T-helper 17 cell (primary cell): ENCODE measurements at regions not wholly inside any gene's neighbourhood (a gene's known extent, or its start where the extent isn't known, plus 50 kb on each side); places are given as distances from the start of the nearest gene placed in this dataset.

ENCODE experiments used
- ATAC-seq: fragments of 150-1000 bp; cut with Tn5 transposase; 2 replicates; pipeline ENCODE4 v1.10.0; 2021; ENCODE audit warnings: mild to moderate bottlenecking, moderate library complexity
- DNase-seq, 3 donors: peaks; one replicate each; pipeline versions ENCODE4 v3.0.0 to v3.0.0-alpha.2; 2020 to 2021
- H3K9me3 ChIP-seq: one replicate; pipeline ENCODE4 v1.7.0; 2013; ENCODE audit warnings: low read length, mild to moderate bottlenecking; ENCODE audit not compliant: control insufficient read depth, poor library complexity, severe bottlenecking
- H3K27ac Mint-ChIP-seq: one replicate; pipeline ENCODE4 v1.8.0; 2022; ENCODE audit warnings: mild to moderate bottlenecking, moderate library complexity, mixed read lengths
- H3K27me3 Mint-ChIP-seq: one replicate; pipeline ENCODE4 v1.8.0; 2022; ENCODE audit warnings: mixed read lengths
- H3K36me3 Mint-ChIP-seq: one replicate; pipeline ENCODE4 v1.8.0; 2022; ENCODE audit warnings: low read depth, mixed read lengths
- H3K4me1 Mint-ChIP-seq: one replicate; pipeline ENCODE4 v1.8.0; 2022; ENCODE audit warnings: mild to moderate bottlenecking, mixed read lengths
- H3K4me3 Mint-ChIP-seq: one replicate; pipeline ENCODE4 v1.8.0; 2022; ENCODE audit warnings: mild to moderate bottlenecking, moderate library complexity, mixed read lengths

- Mint-ChIP-seq H3K4me3 (no peak overlapping the region), H3K27me3 (peaks cover 35% of the 10 kb centered on the region), H3K36me3 (no peaks in the 10 kb centered on the region), H3K4me1 (no peaks in the 10 kb centered on the region), H3K27ac (no peak overlapping the region)
- no peaks in the 10 kb centered on the region for H3K9me3 ChIP-seq
- DNase-seq (no peak), ATAC-seq (no peak)
These were observed 95.9 kb upstream of the CAND1 start for GRCh38 chr12:67173258-67173657.

- H3K27ac Mint-ChIP-seq = no peak overlapping the region
- DNase-seq (no peak), ATAC-seq (no peak)
- no peaks in the 10 kb centered on the region for H3K4me1 Mint-ChIP-seq
- no peak overlapping the region for H3K4me3 Mint-ChIP-seq
- H3K9me3 ChIP-seq = no peaks in the 10 kb centered on the region
- H3K27me3 Mint-ChIP-seq = peaks cover 24% of the 10 kb centered on the region
- H3K36me3 Mint-ChIP-seq = no peaks in the 10 kb centered on the region
These were observed 86.6 kb upstream of the CAND1 start for GRCh38 chr12:67182551-67182950.

DNA sequence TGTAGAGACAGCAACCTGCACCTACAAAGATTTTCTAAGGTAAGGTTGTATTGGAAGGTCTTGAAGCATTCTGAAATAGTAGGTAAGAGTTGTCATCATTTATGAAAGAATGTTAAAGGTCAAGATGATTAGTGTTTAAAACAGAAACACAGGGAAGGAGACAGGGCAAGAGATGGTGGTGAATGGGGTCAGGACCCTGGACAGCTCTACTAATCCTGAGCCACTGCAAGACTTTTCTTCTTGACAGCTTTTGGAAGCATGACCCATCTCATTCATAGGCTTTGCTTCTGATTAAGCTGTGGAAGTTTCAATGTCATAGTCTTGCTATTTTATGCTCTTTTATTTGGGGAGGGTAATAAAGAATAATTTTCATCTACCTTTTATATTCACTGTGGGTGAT lies 75.5 kb upstream of the CAND1 start:
- H3K9me3 ChIP-seq = no peaks in the 10 kb centered on the region
- Mint-ChIP-seq H3K4me3 (no peak overlapping the region), H3K4me1 (no peaks in the 10 kb centered on the region), H3K36me3 (no peaks in the 10 kb centered on the region), H3K27me3 (peaks cover 19% of the 10 kb centered on the region), H3K27ac (no peak overlapping the region)
- no peak for ATAC-seq
- no peak for DNase-seq

DNA sequence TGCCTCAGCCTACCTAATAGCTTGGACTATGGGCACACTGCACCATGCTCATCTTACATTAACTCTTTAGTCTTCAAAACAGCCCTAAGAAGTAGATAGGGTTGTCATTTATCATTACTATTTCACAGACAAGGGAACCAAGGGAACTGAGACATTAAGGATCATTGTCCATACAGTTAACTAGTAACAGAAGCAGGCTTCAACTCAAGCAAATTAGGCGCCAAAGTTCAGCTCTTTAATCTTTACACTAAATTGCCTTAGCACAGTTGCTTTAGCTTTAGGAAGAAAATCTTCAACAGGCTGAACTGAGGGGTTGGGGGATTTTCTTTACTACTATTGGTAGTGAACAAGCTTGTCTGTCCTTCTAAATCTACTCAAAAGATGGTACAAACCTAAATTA lies 68.8 kb upstream of the CAND1 start:
- Mint-ChIP-seq H3K27ac (no peak overlapping the region), H3K36me3 (no peaks in the 10 kb centered on the region), H3K4me1 (no peaks in the 10 kb centered on the region), H3K27me3 (peaks cover 26% of the 10 kb centered on the region), H3K4me3 (no peak overlapping the region)
- ATAC-seq (no peak), DNase-seq (no peak)
- no peaks in the 10 kb centered on the region for H3K9me3 ChIP-seq

GRCh38 chr12:67202011-67202677 lies 67.0 kb upstream of the CAND1 start:
- Mint-ChIP-seq H3K4me3 (no peak overlapping the region), H3K36me3 (no peaks in the 10 kb centered on the region), H3K27ac (no peak overlapping the region), H3K27me3 (peaks cover 18% of the 10 kb centered on the region), H3K4me1 (no peaks in the 10 kb centered on the region)
- no peaks in the 10 kb centered on the region for H3K9me3 ChIP-seq
- ATAC-seq (no peak), DNase-seq (no peak)

DNA sequence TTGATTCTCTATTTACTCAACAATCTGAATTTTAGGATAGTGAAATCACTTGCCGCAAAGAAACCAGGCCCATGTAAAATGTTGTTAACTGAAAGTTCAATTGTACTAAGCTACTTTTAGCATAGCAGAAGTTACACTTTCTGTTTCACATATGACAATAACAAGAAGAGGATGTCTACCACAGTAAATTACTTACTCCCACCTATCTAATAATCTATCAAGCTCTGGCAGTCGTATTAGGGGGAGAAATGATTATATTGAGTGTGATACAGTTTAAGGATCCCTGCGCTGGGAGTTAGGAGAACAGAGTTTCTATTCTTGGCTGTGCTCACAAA lies 66.5 kb upstream of the CAND1 start:
- DNase-seq = no peak
- no peak overlapping the region for H3K27ac Mint-ChIP-seq
- H3K4me1 Mint-ChIP-seq = no peaks in the 10 kb centered on the region
- peaks cover 13% of the 10 kb centered on the region for H3K27me3 Mint-ChIP-seq
- no peaks in the 10 kb centered on the region for H3K9me3 ChIP-seq
- no peak overlapping the region for H3K4me3 Mint-ChIP-seq
- H3K36me3 Mint-ChIP-seq = no peaks in the 10 kb centered on the region
- no peak for ATAC-seq

- Mint-ChIP-seq H3K4me1 (no peaks in the 10 kb centered on the region), H3K27me3 (peaks cover 52% of the 10 kb centered on the region), H3K4me3 (no peak overlapping the region), H3K27ac (no peak overlapping the region), H3K36me3 (no peaks in the 10 kb centered on the region)
- DNase-seq (no peak), ATAC-seq (no peak)
- no peaks in the 10 kb centered on the region for H3K9me3 ChIP-seq
These were observed 60.7 kb upstream of the CAND1 start for GRCh38 chr12:67208281-67209067.

GRCh38 chr12:67211029-67211428 lies 58.1 kb upstream of the CAND1 start:
- DNase-seq (no peak), ATAC-seq (no peak)
- no peaks in the 10 kb centered on the region for H3K9me3 ChIP-seq
- Mint-ChIP-seq H3K4me1 (no peaks in the 10 kb centered on the region), H3K36me3 (no peaks in the 10 kb centered on the region), H3K27ac (no peak overlapping the region), H3K27me3 (peaks cover 44% of the 10 kb centered on the region), H3K4me3 (no peak overlapping the region)

DNA sequence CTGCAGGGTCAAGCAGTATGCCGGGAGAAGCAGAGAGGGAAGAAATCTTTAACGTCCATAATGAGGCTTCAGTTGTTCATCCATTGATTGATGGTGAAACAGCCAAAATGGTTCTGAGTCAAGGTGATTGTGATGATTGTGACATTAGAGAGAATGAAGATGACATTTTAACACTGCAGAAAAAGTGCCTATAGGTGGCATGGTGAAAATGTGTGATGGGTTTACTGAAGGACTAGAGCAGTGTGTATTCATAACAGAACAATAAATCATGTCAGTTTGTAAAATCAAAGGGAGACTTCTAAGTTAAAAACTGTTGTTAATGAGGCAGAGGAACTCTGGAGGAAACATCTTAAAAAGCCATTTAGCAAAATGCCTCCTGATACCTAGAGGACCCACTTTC lies 57.7 kb upstream of the CAND1 start:
- no peaks in the 10 kb centered on the region for H3K36me3 Mint-ChIP-seq
- peaks cover 44% of the 10 kb centered on the region for H3K27me3 Mint-ChIP-seq
- H3K27ac Mint-ChIP-seq = no peak overlapping the region
- H3K4me3 Mint-ChIP-seq = no peak overlapping the region
- H3K9me3 ChIP-seq = no peaks in the 10 kb centered on the region
- ATAC-seq = no peak
- no peaks in the 10 kb centered on the region for H3K4me1 Mint-ChIP-seq
- no peak for DNase-seq

DNA sequence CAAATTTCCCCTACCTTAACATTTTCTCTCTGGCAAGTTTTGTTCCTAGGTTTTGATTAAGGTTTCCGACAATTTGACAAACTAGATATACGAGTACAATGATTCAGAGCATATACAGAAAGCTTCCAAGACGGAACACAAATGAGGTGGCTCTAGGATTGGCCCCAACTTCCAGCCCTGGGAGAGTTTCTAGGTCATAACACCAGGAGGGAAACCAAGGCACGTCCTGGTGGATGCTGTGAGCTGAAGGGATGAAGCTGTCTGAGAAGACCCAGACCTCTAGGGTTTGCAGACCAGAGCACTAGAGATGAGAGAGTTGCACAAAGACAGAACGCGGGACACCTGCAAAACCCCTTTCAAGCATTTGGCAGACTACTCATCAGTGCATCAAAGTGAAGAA lies 51.5 kb upstream of the CAND1 start:
- no peak for ATAC-seq
- H3K27me3 Mint-ChIP-seq = peaks cover 16% of the 10 kb centered on the region
- no peak for DNase-seq
- H3K27ac Mint-ChIP-seq = no peak overlapping the region
- H3K36me3 Mint-ChIP-seq = no peaks in the 10 kb centered on the region
- no peak overlapping the region for H3K4me3 Mint-ChIP-seq
- H3K4me1 Mint-ChIP-seq = no peaks in the 10 kb centered on the region
- H3K9me3 ChIP-seq = no peaks in the 10 kb centered on the region
